Stimulated activated CD4-positive, alpha-beta T cell treated with anti-CD3 and anti-CD28 coated beads, Interleukin-4, amount 100 ng/mL, for 1 hour (primary cell): ENCODE measurements at regions not wholly inside any gene's neighbourhood (a gene's known extent, or its start where the extent isn't known, plus 50 kb on each side); places are given as distances from the start of the nearest gene placed in this dataset.
"Not testable (repeated sequence)": the region's sequence is repeated elsewhere in the genome, so short reads cannot be mapped to it uniquely, and the experiment has no call there.

Source experiments
- DNase-seq: peaks from one replicate; pipeline ENCODE4 v3.0.0-alpha.2; 2020

DNA sequence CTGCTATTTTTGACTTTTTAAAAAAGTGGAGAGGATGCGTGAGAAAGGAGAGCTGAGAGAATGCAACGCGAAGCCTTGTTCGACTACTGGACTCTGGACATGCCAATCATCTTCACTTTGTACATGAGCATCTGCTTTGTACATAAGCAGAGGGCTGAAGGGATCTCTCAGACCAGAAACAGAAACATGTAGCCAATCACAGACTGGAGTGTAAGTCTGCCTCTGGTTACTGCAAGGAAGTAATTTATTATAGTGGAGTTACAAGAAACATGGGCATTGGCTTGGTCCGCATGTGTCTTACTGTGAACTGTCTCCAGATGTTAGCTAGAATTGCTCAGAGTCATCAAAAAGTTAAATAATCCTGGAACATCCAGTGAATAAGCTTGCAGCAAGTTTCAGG is 190.0 kb upstream of the GRAMD2B start:
- no peak for DNase-seq

DNA sequence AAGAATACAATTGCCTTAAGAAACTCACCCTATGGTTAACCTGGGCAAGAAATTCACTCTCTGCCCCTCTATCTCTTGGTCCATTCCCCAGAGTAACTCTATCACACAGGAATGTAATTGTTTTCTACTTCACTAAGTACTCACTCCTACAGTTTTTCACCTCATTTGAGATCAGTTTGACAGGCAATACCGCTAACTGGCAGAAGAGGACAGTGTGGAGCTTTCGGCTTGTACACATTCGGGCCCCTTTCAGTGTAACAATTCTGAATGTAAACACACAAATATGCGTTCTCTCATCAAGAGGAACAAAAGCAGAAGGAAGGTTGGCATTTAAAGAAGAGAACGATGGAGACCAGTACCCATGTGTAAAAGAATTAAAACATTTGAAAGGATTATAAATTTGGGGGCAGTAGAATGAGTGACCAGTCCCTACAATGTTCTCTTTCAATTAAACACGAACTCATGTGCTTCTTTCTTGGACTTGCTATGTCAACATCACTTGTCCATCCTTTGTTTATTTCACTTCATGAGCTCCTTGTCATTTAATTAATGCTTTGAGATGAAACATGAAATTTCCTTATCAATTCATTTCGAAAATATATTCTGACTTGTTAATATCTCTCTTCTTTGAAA is 188.5 kb upstream of the GRAMD2B start:
- DNase-seq, result no peak

DNA sequence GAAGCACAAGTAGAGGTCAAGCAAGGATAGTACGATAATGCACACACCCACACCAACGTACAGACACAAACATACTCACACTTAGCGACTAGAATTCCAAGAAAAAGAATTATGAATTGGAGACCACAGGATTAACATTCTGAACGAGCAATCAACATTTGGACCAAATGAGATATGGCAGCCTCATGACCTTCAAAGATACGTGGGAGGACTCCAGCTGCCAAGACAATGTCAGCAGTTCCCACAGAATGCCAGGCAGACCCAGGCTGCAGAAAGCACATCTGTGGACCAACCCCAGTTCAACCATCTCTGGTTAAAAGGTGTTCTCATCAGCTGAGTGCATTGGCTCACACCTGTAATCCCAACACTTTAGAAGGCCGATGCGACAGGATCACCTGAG is 187.6 kb upstream of the GRAMD2B start:
- DNase-seq, result no peak

DNA sequence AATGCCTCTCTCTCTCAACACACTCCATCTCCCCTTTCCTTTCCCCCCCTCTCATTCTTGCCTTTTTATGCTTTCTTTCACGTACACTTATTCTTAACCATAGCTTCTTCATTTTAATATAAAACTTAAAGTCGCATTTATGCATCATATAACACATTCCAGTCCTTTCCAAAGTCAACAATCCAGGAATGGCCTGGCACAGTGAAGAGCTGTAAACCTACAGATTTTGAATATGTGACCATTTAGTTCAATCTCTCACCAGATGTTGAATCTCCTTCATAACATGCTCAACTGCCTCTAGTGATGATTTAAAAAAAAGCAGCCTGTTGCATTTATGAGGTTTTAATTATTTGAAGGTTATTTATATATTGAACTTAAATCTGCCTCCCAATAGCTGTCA is 186.2 kb upstream of the GRAMD2B start:
- no peak for DNase-seq

DNA sequence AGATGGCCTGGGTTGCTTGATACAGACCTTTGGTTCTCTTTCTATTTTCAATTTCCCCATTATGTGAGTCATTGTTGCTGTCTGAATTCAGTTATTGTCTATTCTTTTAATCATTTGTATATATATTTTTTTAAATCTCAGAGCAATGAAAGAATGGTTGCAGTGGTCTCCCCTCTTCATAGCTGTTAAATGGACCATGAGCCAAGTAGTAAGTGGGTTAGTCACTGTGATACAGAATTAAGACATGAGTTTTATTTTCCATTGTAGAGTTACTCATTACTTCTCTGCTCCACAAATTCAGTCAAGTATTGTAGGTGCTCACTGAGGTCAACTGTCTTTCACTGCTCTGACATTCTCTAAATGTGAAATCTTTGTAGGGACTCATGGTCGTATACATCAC is 174.6 kb upstream of the GRAMD2B start:
- no peak for DNase-seq

DNA sequence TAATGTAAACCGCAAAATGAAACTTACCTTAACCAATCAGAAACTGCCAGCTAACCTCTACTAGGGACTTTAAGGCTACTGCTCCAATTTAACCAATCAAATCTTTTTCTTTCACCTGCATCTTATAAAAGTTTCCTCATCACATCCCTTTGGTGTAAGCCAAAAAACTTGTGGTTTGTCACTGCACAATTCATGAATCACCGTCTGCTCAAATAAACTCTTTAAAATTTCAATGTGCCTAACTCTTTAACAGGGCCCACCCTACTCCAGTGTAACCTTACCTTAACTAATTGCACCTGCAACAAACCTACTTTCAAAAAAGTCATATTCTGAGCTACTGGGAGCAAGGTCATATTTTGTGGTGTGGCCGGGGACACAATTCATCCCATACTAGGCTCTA is 172.2 kb upstream of the GRAMD2B start:
- DNase-seq, result no peak

DNA sequence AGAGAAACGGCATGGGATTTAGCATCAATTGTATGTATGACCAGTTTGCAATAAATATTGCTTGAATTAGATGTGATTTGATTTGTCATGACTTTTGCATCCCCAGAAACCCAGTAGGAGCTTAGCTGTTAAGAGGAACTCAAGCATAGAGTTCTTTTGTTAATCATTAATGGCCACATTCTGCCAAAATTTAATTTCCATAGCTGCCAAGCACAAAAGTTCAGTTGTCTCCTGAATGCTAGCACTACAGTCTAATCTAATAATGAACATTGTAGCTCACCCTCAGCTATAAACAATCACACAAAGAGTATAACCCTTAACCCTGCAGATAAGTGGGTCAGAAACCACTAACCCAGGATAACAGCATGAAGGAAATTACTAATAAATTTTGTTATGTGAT is 169.8 kb upstream of the GRAMD2B start:
- DNase-seq, result no peak

- DNase-seq, result no peak
Measured at GRCh38 chr5:126263591-126264184, 159.5 kb upstream of the GRAMD2B start.

DNA sequence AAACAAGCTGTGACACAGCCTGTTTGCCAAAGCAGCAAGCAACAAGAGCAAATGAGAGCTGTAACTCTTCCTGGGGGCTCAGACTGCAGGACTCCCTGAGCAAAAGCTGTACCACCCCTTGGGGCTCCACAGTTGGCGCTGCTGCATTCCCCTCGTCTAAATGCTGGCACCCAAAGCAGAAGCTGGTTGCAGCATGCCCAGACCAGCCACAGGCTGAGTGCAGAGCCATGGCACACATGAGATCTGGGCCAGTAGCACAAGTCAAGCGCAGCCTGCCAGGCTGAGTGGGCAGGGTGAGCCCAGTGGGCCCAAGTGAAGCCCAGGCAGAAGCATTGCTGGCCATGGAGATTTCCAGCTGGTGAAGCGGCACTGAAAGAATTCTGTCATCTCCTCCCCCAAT is 157.3 kb upstream of the GRAMD2B start:
- no peak for DNase-seq

DNA sequence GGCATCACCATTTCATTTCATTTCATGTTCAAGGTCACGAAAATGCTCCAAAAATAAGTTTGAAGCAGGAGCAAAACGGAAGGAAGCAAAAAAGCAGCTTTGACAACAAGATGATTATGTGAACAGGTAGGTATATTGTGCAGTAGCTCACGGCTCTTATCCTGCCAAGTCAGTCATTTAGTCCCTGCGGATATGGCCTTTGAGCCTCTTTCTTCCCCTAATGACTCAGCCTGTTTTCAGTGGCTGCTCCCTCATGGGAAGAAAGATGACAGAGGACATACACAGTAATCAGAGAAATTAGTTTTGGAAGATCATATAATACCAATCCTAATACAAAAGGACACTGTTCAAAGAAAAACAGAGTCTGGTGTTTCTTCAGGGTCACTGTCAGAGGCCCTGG is 155.8 kb upstream of the GRAMD2B start:
- DNase-seq, result no peak

- no peak for DNase-seq
Measured at GRCh38 chr5:126268697-126269315, 154.4 kb upstream of the GRAMD2B start.

DNA sequence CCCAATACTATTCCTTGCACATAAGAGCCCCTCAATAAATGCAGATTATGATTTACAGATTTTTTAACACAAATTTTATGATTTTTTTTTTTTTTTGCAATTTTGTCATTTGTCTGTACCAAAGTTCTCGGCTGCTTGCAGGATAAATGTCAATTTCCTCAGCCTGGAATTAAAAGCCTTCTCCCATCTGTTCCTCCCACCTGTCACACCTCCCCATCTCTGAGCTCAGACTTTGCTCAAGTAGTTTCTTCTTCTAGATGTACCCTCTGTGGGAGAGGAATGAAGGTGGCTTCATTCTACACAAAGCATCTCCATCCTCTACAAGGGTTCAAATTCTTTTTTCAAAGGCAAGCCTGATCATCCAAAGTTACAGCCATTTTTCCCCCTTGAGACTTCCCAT is 153.7 kb upstream of the GRAMD2B start:
- no peak for DNase-seq

- no peak for DNase-seq
Measured at GRCh38 chr5:126271141-126271540, 152.1 kb upstream of the GRAMD2B start.

DNA sequence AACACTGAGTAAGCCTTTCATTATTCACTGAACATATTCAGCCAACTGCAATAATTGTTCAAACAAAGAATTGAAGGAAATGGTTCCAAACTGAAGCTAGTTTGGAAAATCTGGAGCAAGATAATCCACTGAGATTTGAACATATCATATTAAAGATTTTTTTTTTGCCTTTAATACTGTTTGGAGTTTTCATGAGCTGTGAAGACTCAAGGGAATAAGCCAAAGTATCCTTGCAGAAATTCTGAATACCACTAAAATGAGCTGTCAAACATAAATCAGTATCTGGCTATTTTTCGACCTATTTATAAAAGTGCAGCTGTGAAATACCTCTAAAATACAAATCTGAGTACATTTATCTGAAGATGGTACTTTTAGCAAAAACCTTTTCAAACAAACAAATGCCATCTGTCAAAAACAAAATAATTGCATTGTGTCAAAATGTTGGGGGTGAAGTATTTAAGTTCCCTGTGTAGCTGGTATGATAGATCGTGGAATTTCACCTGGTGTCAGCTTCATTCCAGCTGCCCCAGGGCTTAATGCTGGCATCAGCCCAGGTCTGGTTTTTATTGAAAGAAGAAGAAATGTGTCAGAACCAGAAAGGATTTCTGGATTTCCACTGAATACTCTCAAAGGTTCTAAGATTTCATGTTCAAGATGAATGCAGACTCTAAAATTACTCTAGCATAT is 149.0 kb upstream of the GRAMD2B start:
- DNase-seq, result no peak

- no peak for DNase-seq
Measured at GRCh38 chr5:126274763-126275125, 148.5 kb upstream of the GRAMD2B start.

GRCh38 chr5:126277762-126278161 is 145.4 kb upstream of the GRAMD2B start:
- DNase-seq, result no peak

- no peak for DNase-seq
Measured at GRCh38 chr5:126280343-126280742, 142.9 kb upstream of the GRAMD2B start.

DNA sequence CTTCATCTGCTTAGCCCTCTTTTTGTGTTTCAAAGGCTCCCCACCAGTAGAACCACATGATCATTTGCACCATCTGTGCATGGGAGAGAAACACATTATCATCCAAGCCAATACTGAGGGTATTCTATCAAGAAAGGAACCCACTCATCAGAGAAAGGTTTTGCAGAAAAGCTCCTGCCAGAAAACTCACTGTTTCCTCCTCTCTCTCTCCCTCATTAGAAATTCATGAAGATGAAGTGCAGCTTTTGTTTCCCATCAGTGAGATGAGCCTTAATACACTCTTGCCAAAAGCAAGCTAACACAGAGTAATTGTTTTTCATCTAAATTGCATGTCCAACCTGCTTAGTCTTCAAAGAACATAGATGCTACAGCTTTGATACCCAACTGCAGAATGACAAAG is 142.4 kb upstream of the GRAMD2B start:
- no peak for DNase-seq

DNA sequence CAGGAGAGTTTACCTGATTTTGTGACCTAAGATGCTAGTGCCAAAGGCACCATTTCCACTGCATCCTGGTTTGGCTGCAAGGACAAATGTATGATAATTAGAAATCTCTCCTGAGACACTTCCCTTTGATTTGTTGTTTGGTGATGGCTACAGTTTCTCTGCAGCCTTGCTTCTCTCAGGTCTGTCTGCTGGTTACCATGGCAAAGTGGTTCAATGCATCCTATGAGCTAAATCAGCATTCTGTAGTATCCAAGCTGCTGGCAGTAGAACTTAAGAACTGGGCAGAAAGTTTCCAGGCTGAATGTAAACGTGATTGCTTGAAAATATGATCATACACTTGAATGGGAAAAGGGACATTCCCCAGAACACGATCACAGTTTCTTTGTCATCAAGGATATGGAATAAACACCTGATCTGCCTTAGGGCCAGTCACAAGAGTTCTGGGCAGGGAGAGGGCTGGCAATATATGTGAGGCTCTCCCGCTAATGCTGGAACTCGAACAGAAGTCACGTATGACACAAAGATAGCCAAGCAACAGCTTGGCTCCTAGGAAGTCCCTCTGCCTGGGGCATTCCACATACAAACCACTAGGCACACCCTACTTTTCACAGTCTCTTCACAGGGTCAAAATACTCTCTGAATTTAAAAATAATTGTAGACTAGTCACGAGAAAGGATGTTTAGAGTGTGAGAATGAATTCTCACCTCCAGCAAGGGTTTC is 138.1 kb upstream of the GRAMD2B start:
- no peak for DNase-seq

GRCh38 chr5:126296121-126296520 is 127.1 kb upstream of the GRAMD2B start:
- not testable (repeated sequence) for DNase-seq

DNA sequence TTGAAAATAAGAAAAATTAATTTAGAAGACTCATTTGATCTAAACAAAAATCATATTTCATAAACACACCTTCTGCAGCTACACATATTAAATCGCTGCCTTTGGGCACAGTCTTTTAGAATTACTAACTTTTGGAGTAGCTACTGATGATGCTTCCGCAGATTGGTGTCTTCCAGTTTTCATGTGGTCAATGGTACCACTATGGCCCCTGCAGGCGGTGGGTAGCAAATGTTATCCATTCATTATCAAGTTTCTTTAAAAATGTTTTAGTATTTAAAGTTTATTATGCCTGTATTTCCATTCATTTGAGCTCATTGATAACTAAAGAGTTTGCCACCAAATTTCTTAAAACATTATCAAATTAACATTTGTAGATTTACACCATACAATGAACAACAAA is 122.9 kb upstream of the GRAMD2B start:
- DNase-seq, result no peak

- DNase-seq, result no peak
Measured at GRCh38 chr5:126301056-126301455, 122.2 kb upstream of the GRAMD2B start.

DNA sequence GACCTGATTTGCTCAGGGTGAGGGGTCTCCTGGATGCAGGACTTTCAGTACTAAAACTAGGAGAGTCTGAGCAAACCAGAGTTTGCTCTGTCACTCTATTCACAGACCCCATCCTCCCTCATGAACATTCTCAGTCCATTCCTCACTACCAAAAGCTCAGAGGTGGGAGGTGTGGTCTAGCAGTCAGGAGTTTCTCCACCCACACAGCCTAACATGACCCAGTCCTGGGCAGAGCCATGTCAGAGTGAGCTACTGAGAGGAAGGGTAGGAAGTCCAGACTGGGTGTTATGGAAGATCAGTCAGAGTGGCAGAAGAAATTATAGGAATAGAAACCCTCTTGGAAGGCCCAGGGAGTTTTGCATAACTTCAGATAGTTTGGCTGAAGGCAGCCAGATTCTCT is 113.3 kb upstream of the GRAMD2B start:
- DNase-seq, result no peak

DNA sequence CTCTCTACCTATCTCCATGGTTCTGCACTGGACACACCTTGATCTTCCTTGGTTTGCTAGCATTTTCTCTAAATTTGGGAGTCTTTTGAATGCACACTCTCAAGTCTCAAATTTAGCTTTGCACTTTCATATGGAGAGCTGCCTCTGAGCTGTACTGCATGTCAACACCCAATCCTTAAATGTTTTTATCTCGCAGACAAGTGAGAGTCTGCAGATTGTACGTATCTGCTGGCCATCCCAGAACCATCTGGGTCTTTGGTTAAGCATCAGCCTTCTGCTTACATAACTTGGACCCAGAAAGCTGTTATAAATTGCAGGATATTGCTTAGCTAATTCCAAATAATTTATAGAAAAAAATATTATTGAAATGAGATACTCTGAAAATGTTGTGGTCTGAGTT is 111.4 kb upstream of the GRAMD2B start:
- no peak for DNase-seq
